Rectal smooth muscle tissue (tissue), 1 donor: ENCODE measurements at regions not wholly inside any gene's neighbourhood (a gene's known extent, or its start where the extent isn't known, plus 50 kb on each side); places are given as distances from the start of the nearest gene placed in this dataset.
"Not testable (repeated sequence)": the region's sequence is repeated elsewhere in the genome, so short reads cannot be mapped to it uniquely, and the experiment has no call there.

Experiments
- H3K27ac ChIP-seq: one replicate; pipeline ENCODE4 v1.7.0; 2013; ENCODE audit warnings: low read depth, low read length, inconsistent platforms
- H3K27me3 ChIP-seq: one replicate; pipeline ENCODE4 v1.7.0; 2013; ENCODE audit warnings: low read length; ENCODE audit not compliant: control insufficient read depth, insufficient read depth
- H3K36me3 ChIP-seq: one replicate; pipeline ENCODE4 v1.7.0; 2013; ENCODE audit warnings: low read length; ENCODE audit not compliant: control insufficient read depth, insufficient read depth
- H3K4me1 ChIP-seq: one replicate; pipeline ENCODE4 v1.7.0; 2013; ENCODE audit warnings: low read length; ENCODE audit not compliant: control insufficient read depth, insufficient read depth
- H3K4me3 ChIP-seq: one replicate; pipeline ENCODE4 v1.7.0; 2013; ENCODE audit warnings: low read length
- H3K9ac ChIP-seq: one replicate; pipeline ENCODE4 v1.7.0; 2013; ENCODE audit warnings: low read length

- H3K36me3 ChIP-seq: no peaks in the 10 kb centered on the region
- no peak overlapping the region for H3K9ac ChIP-seq
- H3K4me1 ChIP-seq: no peaks in the 10 kb centered on the region
- H3K4me3 ChIP-seq: no peak overlapping the region
- H3K27ac ChIP-seq: no peak overlapping the region
- H3K27me3 ChIP-seq: no peaks in the 10 kb centered on the region
Observed at GRCh38 chr5:90224342-90224741, 185.2 kb downstream of the CETN3 start.

- no peaks in the 10 kb centered on the region for H3K36me3 ChIP-seq
- no peak overlapping the region for H3K9ac ChIP-seq
- no peaks in the 10 kb centered on the region for H3K27me3 ChIP-seq
- H3K27ac ChIP-seq: no peak overlapping the region
- H3K4me3 ChIP-seq: no peak overlapping the region
- no peaks in the 10 kb centered on the region for H3K4me1 ChIP-seq
Observed at GRCh38 chr5:90223756-90224155, 185.8 kb downstream of the CETN3 start.

GRCh38 chr5:90221951-90222350 is 187.6 kb downstream of the CETN3 start:
- H3K36me3 ChIP-seq: no peaks in the 10 kb centered on the region
- no peaks in the 10 kb centered on the region for H3K27me3 ChIP-seq
- no peak overlapping the region for H3K27ac ChIP-seq
- H3K4me3 ChIP-seq: no peak overlapping the region
- no peaks in the 10 kb centered on the region for H3K4me1 ChIP-seq
- no peak overlapping the region for H3K9ac ChIP-seq

- Histone ChIP-seq H3K9ac (no peak overlapping the region), H3K27me3 (no peaks in the 10 kb centered on the region), H3K36me3 (no peaks in the 10 kb centered on the region), H3K4me1 (no peaks in the 10 kb centered on the region), H3K4me3 (no peak overlapping the region), H3K27ac (no peak overlapping the region)
Observed at GRCh38 chr5:90220554-90220953, 189.0 kb downstream of the CETN3 start.

GRCh38 chr5:90214991-90215390 is 194.6 kb downstream of the CETN3 start:
- Histone ChIP-seq H3K9ac (no peak overlapping the region), H3K27ac (no peak overlapping the region), H3K27me3 (no peaks in the 10 kb centered on the region), H3K4me3 (no peak overlapping the region), H3K4me1 (no peaks in the 10 kb centered on the region), H3K36me3 (no peaks in the 10 kb centered on the region)

GRCh38 chr5:90208323-90208722 is 201.2 kb downstream of the CETN3 start:
- H3K27me3 ChIP-seq, H3K36me3 ChIP-seq, H3K9ac ChIP-seq, H3K4me1 ChIP-seq, H3K4me3 ChIP-seq, H3K27ac ChIP-seq: not testable (repeated sequence)

GRCh38 chr5:90201923-90202322 is 207.6 kb downstream of the CETN3 start:
- Histone ChIP-seq H3K27me3 (no peaks in the 10 kb centered on the region), H3K9ac (no peak overlapping the region), H3K27ac (no peak overlapping the region), H3K36me3 (no peaks in the 10 kb centered on the region), H3K4me1 (no peaks in the 10 kb centered on the region), H3K4me3 (no peak overlapping the region)

GRCh38 chr5:90193185-90193822 is 216.3 kb downstream of the CETN3 start:
- no peaks in the 10 kb centered on the region for H3K27me3 ChIP-seq
- H3K4me3 ChIP-seq: no peak overlapping the region
- H3K36me3 ChIP-seq: no peaks in the 10 kb centered on the region
- H3K27ac ChIP-seq: no peak overlapping the region
- H3K9ac ChIP-seq: no peak overlapping the region
- no peaks in the 10 kb centered on the region for H3K4me1 ChIP-seq

- Histone ChIP-seq H3K4me3 (no peak overlapping the region), H3K27ac (no peak overlapping the region), H3K27me3 (no peaks in the 10 kb centered on the region)
Observed at GRCh38 chr5:90191352-90192045, 218.1 kb downstream of the CETN3 start.

GRCh38 chr5:90185897-90186468 is 223.6 kb downstream of the CETN3 start:
- H3K27ac ChIP-seq: no peak overlapping the region
- no peaks in the 10 kb centered on the region for H3K4me1 ChIP-seq
- no peaks in the 10 kb centered on the region for H3K36me3 ChIP-seq
- no peaks in the 10 kb centered on the region for H3K27me3 ChIP-seq
- H3K4me3 ChIP-seq: no peak overlapping the region
- no peak overlapping the region for H3K9ac ChIP-seq

More at GRCh38 chr5:90191352-90192045, 218.1 kb downstream of the CETN3 start:
- H3K4me1 ChIP-seq: no peaks in the 10 kb centered on the region
- H3K9ac ChIP-seq: no peak overlapping the region
- no peaks in the 10 kb centered on the region for H3K36me3 ChIP-seq

- H3K9ac ChIP-seq: no peak overlapping the region
- H3K4me1 ChIP-seq: no peaks in the 10 kb centered on the region
- H3K36me3 ChIP-seq: no peaks in the 10 kb centered on the region
- no peak overlapping the region for H3K27ac ChIP-seq
- no peaks in the 10 kb centered on the region for H3K27me3 ChIP-seq
- no peak overlapping the region for H3K4me3 ChIP-seq
Observed at GRCh38 chr5:90184764-90185163, 224.8 kb downstream of the CETN3 start.

- no peak overlapping the region for H3K9ac ChIP-seq
- H3K4me1 ChIP-seq: no peaks in the 10 kb centered on the region
- H3K4me3 ChIP-seq: no peak overlapping the region
- H3K36me3 ChIP-seq: no peaks in the 10 kb centered on the region
- H3K27me3 ChIP-seq: no peaks in the 10 kb centered on the region
- H3K27ac ChIP-seq: no peak overlapping the region
Observed at GRCh38 chr5:90182726-90183125, 226.8 kb downstream of the CETN3 start.

GRCh38 chr5:90174236-90174635 is 235.3 kb downstream of the CETN3 start:
- no peaks in the 10 kb centered on the region for H3K36me3 ChIP-seq
- H3K4me3 ChIP-seq: no peak overlapping the region
- H3K27ac ChIP-seq: no peak overlapping the region
- H3K9ac ChIP-seq: no peak overlapping the region
- H3K4me1 ChIP-seq: no peaks in the 10 kb centered on the region
- no peaks in the 10 kb centered on the region for H3K27me3 ChIP-seq
